ENCODE measurements at regions not wholly inside any gene's neighbourhood (a gene's known extent, or its start where the extent isn't known, plus 50 kb on each side); places are given as distances from the start of the nearest gene placed in this dataset.
A peak's percentile ranks its signal among the peaks of the same experiment; 100 is the strongest.
"Not testable (repeated sequence)": the region's sequence is repeated elsewhere in the genome, so short reads cannot be mapped to it uniquely, and the experiment has no call there.

GRCh38 chr13:112174476-112175110 is 107.6 kb downstream of the SOX1 start:
- peak; percentile 87 for DNase-seq (ENCODE audit: low spot score)

- DNase-seq (ENCODE audit: low spot score): no peak
These were observed 108.5 kb downstream of the SOX1 start for GRCh38 chr13:112175162-112176075.

- DNase-seq (ENCODE audit: low spot score): not testable (repeated sequence)
These were observed 109.5 kb downstream of the SOX1 start for GRCh38 chr13:112176141-112177119.

- DNase-seq (ENCODE audit: low spot score): no peak
These were observed 110.7 kb downstream of the SOX1 start for GRCh38 chr13:112177450-112178288.

GRCh38 chr13:112178769-112179168 is 111.8 kb downstream of the SOX1 start:
- no peak for DNase-seq (ENCODE audit: low spot score)

GRCh38 chr13:112179421-112179820 is 112.5 kb downstream of the SOX1 start:
- DNase-seq (ENCODE audit: low spot score): no peak

- DNase-seq (ENCODE audit: low spot score): no peak
These were observed 113.0 kb downstream of the SOX1 start for GRCh38 chr13:112179995-112180394.

- DNase-seq (ENCODE audit: low spot score): no peak
These were observed 114.6 kb downstream of the SOX1 start for GRCh38 chr13:112181336-112182067.

- no peak for DNase-seq (ENCODE audit: low spot score)
These were observed 115.3 kb downstream of the SOX1 start for GRCh38 chr13:112182251-112182650.

GRCh38 chr13:112182846-112183531 is 116.0 kb downstream of the SOX1 start:
- no peak for DNase-seq (ENCODE audit: low spot score)

GRCh38 chr13:112183532-112184090 is 116.7 kb downstream of the SOX1 start:
- DNase-seq (ENCODE audit: low spot score): no peak

- no peak for DNase-seq (ENCODE audit: low spot score)
These were observed 117.3 kb downstream of the SOX1 start for GRCh38 chr13:112184261-112184660.

GRCh38 chr13:112184851-112185371 is 118.0 kb downstream of the SOX1 start:
- DNase-seq (ENCODE audit: low spot score): no peak

- DNase-seq (ENCODE audit: low spot score): no peak
These were observed 118.5 kb downstream of the SOX1 start for GRCh38 chr13:112185466-112185865.

- no peak for DNase-seq (ENCODE audit: low spot score)
These were observed 119.1 kb downstream of the SOX1 start for GRCh38 chr13:112186091-112186490.

- no peak for DNase-seq (ENCODE audit: low spot score)
These were observed 120.8 kb downstream of the SOX1 start for GRCh38 chr13:112187527-112188297.

GRCh38 chr13:112188298-112188610 is 121.3 kb downstream of the SOX1 start:
- no peak for DNase-seq (ENCODE audit: low spot score)

- no peak for DNase-seq (ENCODE audit: low spot score)
These were observed 126.7 kb downstream of the SOX1 start for GRCh38 chr13:112193463-112194166.

Measured in SW480 (cell line).